NAMALWA (cell line): ENCODE measurements at regions not wholly inside any gene's neighbourhood (a gene's known extent, or its start where the extent isn't known, plus 50 kb on each side); places are given as distances from the start of the nearest gene placed in this dataset.
"Not testable (repeated sequence)": the region's sequence is repeated elsewhere in the genome, so short reads cannot be mapped to it uniquely, and the experiment has no call there.

Experiments used
- DNase-seq: peaks from one replicate; pipeline ENCODE4 v3.0.0-alpha.2; 2015; ENCODE audit warnings: low spot score

DNA sequence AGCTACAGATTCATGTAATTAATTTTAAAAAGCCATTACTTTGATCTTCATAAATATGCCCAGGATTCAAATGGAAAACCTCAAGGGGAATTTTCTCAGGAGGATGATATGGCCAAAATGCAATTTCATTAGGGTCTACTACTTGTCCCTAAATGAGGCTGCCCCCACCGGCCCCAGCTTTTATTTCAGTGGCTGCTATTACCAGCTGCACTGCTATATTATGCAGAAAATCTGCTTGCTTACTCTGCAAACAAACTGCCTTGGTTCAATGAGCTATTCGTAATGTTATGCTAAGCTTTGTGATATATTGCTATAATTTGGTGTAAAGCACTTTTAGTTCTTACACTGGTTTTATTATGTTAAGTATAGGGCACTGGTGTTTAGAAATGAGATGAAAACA, 137.3 kb upstream of the TMTC4 start:
- DNase-seq, result no peak

DNA sequence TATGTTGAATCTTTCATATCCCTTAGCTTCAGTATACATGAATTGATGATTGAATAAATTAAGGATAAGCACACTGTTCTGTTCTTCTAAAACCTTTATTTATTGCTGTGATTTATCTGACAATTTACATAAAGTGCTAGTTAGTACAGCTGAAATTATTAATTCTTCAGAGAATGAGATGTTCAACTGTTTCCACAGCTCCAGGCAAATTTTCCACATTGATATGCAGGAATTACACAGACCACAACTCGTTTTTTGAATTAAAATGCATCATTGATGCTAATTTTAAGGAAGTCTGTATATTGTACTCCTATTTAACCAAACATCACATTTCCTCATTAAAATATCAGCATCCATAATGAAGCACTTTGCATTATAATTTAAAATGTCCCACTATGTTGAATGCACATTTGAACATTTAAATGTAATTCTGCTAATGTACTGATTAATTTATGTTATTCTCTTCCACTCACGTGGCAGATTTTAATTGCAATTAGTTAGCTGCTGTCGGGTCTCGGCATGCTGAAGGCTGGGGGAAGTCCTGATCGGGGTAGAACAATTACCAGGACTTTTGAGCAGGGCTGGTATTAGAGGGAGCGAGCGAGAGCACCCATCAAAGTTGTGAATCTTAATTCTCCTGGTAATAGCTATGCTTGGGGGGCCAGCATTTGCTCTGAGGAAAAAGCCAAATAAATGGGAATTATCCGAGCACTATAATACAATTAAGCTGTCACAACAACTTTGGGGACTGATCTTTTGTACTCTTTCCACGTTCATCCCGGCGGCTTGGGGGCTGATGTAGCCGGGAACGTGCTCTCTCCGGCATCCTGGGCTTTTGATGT, 136.7 kb upstream of the TMTC4 start:
- DNase-seq, result no peak

DNA sequence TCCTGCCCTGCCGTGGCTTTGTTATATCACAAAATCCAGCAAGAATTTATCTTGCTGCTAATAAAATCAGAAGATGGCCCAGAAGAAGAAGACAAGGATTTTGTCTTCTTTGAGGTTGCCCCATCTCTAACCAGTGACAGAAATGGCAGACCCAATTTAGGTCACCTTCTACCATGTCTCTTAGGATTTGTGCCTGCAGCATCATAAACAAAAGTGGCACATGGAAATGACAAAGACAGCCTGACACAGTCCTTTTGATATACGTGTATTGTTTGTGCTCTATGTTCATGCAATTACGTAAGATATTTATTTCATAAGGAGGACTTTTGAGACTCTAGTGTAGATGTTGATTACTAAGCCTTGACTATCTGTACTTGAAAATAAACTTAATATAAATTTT, 135.9 kb upstream of the TMTC4 start:
- DNase-seq, result no peak

DNA sequence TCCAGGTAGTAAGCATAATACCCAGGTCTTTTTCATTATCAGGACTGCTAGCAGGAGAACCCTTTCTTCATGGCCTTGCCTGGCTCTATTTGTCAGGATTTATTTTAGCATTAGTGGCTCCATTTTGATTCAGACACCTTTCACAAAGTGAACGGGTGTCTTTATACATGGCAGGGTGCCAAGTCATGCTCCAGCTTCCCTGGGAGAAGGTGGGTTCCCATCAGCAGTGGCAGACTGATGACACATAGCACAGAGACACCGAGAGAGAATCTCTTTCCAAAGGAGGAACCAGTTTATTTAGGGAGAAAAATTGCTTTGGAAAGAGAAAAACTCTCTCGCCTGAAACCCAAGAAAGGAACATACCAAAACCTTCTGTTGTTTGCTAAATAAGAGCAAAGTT, 135.3 kb upstream of the TMTC4 start:
- DNase-seq, result no peak

DNA sequence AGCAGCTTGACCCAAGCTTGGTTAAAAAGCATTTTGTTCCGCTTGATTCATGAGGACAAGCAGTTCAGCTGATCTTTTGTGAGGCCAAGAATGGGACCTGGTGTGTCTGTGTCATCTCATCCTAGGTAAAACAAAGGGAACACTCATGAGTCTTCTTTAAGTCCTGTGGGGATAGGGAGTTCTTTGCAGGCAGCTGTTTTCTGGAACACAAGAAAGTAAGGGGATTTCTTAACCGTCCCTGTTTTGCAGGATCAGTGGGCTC, 134.5 kb upstream of the TMTC4 start:
- no peak for DNase-seq

DNA sequence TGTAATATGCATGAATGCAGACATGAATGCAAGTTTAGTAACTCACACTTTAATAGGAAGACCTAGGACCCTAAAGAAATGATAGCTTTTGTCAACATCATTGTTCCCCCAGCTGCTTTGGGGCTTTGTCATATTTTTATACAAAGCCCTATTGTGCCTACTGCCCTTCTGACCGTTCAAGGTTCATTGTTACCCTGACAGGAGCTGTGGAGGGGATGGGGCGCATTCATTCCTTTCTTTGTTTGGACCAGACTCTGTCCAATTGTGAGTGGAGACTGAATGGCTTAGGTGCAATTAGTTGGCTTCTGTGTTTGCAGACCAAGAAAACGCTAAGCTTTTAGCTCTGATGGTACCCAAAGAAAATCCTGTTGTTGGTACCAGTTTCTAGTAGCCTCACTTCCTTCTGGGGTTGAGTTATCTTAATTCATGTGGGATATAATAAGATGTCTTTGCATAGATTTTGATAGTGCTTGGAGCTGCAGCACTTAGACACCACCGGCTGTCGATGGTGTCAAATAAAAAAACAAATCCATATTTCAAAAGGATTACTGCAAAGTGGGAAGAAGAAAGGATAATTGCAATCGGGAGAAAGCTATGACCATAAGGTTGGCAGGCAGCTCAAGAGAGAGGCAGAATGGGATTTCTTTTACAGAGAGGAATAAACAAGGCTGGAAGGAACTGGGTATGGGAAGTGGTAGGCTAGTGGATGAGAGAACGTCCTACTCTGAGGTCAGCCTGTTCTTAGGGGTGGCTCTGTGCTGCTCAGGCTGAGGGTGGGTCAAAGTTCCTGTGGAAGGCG, 133.9 kb upstream of the TMTC4 start:
- DNase-seq, result no peak

DNA sequence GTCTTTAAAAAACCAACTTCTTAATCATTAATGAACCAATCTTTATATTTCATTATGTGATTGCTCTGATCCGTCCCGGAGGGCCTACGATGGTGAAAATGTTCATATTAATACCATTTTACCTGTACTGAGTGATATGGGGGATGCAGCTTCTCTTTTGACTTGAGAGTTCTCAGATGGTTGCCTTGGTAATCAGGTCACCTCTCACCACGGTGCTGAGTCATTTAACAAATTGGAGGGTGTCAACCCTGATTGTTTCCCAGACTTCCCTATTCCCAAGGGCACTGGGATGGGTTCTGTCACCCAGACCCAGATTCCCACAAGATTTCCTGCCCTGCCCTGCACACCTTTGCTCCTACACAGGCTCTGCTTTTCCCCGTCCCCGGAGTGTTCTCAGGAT, 128.5 kb upstream of the TMTC4 start:
- no peak for DNase-seq

DNA sequence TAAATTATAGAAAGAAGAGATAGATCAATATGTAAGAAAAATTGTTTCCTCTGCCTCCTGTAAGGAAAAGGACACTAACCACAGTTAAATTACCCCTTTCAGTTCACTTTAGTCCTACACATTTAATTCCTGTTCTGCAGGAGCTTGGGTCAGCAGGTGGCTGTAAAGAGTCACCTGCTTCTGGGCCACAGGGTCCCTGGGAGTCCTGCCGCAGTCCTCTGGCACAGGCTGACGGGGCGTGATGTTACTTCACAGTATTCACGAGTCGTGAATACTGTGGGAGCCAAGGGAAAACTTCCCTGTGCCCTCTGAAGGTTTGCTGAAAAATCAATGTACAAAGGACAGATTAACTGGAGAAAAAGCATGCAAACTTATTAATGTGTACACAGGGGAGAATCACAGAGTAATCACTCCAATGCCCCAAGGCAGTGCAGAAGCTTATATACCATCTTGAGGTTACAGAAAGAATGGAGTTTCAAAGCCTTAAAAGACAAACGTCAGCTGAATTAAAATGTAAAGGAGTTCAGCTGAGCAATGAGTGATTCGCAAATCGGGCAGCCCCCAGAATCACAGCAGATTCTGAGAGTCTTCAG, 125.8 kb upstream of the TMTC4 start:
- no peak for DNase-seq

DNA sequence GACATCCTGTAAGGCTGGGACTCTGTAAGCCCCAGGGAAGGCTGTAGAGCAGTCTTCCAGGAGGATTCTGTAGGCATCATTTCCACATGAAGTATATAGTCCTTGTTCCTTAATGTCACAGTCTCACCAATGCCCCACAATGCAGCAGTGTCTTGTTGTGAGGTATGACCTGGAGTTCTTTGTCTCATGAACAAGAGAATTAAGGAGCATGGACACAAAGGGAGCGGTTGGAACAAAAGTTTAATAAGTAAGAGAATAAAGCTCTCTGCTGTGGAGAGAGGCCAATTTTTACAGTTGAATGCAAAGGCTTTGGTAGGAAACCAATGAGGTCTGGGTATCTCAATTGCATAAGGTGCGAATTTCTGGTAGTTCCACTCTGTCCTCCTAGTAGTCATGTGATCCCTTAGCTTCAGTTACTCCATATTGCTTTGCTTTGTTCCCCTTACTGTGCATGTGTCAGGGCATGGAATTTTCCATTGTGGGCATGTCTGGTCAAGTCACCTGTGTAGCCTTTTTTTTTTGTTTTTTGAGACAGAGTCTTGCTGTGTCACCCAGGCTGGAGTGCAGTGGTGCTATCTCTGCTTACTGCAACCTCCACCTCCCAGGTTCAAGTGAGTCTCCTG, 124.3 kb upstream of the TMTC4 start:
- no peak for DNase-seq

DNA sequence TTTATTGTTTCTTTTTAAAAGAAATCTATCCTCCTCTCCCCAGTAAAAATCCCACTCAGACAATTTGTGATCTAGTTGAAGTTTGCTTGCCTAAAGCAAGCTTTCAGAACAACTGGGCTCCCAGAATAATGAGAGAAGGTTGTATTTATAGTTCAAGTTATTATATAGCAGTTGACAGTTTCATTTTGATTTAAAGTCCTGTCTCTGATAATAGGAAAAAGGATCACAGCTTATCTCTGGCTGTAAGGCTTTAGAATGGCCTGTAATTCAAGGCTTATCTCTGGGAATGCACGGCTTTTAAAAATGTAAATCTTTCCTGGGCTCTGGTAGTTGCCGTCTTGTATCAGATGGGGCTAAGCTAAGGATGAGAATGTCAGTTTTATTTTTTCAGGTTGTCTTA, 123.3 kb upstream of the TMTC4 start:
- no peak for DNase-seq

DNA sequence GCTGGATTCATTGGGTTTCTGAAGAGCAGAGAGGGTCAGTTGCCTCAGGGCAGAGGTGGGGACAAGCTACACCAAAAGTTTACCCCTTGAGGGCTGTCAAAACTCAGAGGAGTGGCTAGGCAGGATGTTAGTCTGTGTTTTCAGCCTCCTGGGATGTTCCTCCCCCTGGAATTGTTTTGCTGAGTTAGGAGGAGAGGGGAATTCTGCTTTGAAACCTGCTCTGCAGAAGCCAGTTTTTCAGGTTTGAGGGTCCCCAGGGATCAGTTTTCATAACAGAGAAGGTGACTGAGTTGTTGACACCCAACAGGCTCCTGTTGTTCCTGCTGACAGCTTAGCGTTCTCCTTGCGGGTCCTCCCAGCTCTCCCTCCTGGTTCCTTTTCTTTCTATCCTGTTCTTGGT, 121.9 kb upstream of the TMTC4 start:
- no peak for DNase-seq

DNA sequence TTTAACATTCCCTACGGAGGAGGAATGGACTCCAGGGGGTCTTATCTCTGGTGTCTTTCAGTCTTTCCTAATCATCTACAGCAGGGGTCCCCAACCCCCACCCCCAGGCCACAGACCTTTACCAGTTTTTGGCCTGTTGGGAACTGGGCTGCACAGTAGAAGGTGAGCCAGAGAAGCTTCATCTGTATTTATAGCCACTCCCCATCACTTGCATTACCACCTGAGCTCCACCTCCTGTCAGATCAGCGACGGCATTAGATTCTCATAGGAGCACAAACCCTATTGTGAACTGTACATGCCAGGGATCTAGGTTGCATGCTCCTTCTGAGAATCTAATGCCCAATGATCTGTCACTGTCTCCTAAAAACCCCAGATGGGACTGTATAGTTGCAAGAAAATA, 120.0 kb upstream of the TMTC4 start:
- DNase-seq, result no peak

DNA sequence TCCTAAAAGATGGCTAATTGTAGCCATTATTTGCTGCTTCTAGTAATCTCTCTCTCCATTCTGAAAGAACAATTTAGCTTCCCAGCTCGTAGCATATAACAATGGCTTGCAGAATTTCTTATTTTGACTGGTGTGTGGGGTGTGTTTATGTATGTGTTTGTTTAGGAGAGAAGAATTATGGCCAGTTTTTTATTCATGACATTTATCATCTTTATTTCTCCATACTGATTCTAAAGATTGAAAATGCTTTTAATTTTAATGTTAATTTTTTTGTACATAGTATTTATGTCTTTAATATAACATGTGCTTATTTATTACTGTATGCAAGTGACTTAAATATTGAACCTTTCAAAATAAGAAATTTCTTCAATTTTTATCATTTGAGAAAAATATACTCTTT, 115.8 kb upstream of the TMTC4 start:
- DNase-seq, result no peak

DNA sequence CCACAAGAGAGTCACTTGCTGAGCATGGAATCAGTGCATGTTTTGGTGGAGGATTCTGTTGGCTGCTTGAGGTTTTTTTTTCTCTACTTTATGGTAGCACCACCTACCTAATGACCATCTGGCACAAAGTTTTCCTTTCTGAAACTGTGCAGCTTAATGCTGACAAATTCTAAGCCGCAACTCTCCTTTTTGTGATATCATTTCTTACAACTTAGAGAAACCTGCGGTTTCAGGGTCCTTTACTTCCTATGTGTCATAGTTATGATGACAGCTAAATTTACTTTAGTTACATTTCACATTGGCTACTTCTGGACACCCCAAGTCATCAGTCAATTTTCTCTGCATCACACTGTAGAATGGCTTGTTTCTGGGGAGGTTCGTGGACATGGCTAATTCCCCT, 115.4 kb upstream of the TMTC4 start:
- no peak for DNase-seq

DNA sequence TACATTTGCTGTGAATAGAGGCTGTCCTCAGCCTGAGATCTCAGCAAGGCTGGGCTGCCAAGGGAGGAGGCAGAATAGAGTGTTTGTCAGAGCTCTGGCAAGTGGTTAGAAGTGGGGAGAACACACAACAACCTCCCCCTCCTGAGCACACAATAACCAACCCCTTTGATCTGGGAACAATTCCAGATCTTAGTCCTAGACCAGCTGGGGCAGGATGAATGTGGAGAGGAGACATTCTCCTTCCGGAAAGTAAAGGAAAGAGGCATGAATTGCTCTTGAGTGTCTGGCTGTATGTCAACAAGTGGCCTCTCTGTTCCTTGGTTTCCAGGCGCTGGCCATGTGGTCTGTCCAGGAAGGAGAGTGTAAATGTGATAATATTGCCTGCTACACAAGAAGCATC, 114.9 kb upstream of the TMTC4 start:
- DNase-seq, result no peak

DNA sequence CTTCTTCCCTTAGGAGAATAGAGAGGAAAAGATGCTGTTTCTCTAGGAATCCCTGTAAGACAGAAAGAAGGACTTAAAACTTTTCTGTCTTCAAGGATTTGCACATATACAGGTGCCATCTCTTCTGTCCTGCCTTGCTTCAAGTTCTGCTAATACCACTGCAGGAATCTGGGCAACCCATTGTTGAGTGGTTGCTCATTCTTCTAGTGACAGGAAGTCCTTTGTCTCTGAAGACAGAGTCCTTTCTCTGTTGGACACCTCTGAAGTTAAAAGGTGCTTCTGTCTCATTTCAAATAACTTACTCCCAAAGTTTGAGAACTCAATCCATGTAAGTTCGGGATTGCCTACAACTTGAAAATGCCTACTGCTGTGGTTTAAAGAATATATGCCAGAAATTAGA, 114.4 kb upstream of the TMTC4 start:
- no peak for DNase-seq

DNA sequence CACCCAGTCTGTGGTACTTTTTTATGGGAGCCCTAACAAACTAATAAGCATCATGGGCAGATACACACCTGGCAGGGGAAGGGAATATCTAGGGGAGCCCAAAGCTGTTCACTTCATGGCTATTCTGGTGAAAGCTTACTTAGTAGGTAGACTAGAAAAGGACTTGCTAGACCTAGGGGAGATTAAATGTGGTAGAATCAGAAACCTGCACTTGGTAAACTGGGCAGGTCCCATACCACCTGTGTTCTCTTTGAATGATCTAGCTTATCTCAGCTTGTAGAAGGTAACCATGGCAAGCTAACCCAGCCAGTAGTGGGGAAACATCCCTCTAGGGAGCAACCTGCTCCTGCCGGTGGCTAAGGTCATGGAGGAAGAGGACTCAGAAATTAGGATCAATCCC, 113.9 kb upstream of the TMTC4 start:
- no peak for DNase-seq

DNA sequence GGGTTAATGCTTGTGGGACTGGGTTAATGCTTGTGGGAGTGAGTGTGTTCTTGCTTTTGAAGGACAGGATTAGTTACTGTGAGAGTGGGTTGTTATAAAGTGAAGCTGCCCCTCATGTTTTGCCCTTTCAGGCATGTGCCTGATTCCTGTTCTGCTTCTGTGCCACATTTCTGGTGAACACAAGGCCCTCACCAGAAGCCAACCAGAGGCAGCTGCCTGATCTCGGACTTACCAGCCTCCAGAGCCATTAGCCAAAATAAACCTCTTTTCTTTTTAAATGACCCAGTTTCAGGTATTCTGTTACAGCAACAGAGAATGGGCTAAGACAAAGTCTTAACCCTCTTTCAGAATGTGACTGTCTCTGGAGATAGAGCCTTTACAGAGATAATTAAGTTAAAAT, 113.3 kb upstream of the TMTC4 start:
- no peak for DNase-seq

DNA sequence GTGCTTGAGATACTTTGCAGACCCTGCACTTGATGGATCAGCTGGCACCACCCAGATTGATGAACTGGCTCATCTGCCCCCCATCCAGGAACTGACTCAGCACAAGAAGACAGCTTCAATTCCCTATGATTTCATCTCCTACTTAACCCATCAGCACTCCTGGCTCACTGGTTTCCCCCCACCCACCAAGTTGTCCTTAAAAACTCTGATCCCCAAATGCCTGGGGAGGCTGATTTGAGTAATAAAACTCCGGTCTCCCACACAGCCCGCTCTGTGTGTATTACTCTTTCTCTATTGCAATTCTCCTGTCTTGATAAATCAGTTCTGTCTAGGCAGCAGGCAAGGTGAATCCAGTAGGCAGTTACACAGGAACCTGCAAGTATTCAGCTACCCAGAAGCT, 102.1 kb upstream of the TMTC4 start:
- DNase-seq, result not testable (repeated sequence)

DNA sequence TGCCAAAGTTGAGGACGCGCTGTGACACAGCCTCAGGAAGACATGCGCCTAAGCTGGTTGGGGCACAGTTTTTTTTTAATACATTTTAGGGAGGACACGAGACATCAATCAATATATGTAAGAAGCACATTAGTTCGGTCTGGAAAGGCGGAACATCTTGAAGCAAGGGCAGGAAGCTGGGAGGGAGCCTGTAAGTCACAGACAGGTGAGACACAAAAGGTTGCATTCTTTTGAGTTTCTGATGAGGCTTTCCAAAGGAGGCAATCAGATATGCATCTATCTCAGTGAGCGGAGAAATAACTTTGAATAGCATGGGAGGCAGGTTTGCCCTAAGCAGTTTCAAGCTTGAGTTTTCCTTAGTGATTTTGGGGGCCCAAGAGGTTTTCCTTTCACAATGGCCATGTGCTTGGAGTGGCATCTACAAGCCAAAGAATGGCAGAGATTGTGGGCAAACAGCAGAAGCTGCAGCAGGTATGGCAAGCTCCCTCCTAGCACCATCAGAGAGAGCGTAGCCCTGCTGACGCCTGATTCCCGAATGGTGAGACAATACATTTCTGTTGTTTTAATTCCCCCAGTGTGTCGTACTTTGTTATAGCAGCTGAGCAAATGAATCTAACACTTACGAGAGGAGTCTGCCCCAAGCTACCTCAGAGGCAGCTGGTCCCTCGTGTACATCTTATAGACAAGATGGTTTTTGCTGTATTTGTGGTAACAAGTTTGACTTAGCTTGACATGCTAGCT, 99.5 kb upstream of the TMTC4 start:
- no peak for DNase-seq

DNA sequence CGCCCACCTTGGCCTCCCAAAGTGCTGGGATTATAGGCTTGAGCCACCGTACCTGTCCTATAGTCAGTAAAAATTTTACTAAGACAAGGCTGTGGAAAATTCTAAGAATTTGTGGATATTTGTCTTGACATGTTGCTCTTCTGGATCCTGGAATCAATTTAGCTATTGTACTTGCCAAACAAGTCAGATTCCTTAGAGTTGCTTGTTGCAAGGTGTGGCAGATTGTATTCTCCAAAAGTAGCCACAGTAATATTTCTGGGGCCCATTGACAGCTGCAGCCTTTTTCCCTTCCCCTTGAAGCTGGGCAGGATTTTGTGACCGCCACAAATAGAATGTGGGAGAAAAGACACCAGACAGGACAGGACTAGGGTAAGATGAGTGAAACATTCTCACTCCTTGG, 98.8 kb upstream of the TMTC4 start:
- no peak for DNase-seq

DNA sequence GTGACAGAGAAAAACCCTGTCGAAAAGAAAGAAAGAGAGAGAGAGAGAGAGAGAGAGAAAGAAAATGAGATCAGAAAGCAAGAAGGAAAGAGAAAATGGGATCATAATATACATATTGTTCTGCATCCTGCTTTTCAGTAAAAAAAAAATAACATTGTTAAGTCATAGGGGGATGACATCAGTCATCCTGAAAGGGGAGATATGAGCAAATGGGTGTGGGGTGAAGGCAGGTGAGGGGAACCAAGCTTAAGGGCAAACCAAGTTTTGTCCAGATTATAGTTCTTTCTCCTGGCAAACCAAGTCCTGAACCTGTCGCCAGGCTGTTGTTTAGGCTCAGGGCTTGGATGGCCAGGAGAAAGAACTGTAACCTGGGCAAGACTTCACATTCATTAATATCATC, 92.6 kb upstream of the TMTC4 start:
- no peak for DNase-seq
